Activated T-cell treated with anti-CD3 and anti-CD28 coated beads for 48 hours (primary cell): ENCODE measurements at regions not wholly inside any gene's neighbourhood (a gene's known extent, or its start where the extent isn't known, plus 50 kb on each side); places are given as distances from the start of the nearest gene placed in this dataset.

Experiments used
- DNase-seq: peaks from one replicate; pipeline ENCODE4 v3.0.0-alpha.2; 2020; ENCODE audit warnings: low read depth

DNA sequence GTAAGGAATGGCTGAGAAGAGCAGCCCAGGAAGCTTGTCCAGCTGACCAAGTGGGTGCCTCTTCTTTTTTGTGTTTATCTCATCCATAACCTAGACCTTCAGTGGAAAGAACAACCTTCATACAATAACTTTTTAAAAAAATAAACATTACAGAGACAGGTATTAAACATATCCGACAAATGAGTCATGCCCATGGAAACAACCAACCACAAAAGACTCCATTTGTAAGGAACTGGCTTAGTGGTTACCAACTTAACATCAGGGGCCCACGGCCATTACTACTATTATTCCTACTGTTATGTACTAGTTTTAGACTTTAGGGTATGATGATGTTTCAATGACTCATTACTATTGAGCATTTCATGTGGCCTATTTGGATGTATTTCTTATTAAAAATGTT, 191.7 kb upstream of the SERP2 start:
- DNase-seq: no peak

DNA sequence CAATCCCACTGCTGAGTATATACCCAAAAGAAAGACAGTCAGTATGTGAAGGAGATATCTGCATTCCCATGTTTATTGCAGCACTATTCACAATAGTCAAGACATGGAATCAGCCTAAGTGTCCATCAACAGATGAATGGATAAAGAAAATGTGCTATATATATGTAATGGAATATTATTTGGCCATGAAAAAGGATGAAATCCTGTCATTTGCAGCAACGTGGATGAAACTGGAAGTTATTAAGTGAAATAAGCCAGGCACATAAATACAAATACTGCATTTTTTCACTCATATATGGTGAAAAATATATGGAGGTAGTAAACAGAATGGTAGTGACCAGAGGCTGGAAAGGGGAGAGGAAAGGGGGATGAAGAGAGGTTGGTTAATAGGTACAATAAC, 188.9 kb upstream of the SERP2 start:
- no peak for DNase-seq

DNA sequence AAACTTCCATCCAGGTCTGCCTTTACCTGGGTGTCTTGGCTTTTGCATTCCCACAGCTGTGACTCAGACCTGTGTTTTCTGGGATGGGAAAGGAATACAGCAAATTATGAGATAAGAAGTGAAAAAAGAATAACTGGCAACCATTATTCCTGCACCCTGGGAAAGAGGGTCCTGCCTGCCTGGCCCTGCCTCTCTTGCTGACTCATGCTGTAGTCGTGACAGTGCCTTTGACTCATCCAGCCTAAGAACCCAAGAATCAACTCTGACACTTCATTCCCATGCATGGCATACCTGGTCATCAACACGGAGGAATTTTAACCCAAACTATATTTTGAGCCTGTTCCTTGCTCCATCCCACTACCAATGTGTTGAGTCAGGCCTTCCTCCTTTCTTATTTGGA, 185.4 kb upstream of the SERP2 start:
- DNase-seq: no peak

DNA sequence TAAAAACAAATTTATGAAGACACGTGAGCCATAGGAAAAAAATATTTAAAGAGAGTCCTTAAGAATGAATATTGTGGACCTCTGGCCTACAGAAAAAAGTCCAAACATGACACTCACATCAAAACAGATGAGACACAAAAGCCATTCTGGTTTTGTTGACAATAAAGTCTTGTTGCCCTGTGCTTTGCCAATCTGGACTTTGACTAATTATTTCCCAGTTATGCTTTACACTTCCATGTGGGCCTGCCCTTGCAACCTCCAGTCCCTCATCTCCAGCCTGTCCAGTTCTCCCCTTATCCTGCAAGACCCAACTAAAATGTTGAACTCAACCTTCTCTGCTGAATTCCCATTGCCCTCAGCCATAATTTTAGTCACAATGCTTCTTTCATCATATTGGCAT, 184.5 kb upstream of the SERP2 start:
- DNase-seq: no peak

DNA sequence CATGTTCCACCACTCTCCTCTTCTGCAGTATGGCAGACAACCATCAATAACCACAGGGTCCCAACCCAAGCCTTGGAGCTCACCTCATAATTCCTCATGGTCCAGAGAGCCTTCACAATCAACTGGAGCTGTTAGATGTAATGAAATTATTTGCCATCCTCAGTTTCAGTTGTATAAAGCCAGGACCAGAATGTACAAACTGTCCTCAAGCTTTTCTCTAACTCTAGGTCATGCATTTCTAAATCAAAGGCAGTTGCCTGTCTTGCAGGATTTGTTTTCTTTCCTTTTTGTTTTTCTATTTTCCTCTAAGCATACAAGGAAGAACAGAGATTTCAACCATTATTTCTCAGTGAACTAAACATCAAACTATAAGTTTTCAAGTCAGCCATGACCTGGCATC, 182.5 kb upstream of the SERP2 start:
- DNase-seq: no peak

DNA sequence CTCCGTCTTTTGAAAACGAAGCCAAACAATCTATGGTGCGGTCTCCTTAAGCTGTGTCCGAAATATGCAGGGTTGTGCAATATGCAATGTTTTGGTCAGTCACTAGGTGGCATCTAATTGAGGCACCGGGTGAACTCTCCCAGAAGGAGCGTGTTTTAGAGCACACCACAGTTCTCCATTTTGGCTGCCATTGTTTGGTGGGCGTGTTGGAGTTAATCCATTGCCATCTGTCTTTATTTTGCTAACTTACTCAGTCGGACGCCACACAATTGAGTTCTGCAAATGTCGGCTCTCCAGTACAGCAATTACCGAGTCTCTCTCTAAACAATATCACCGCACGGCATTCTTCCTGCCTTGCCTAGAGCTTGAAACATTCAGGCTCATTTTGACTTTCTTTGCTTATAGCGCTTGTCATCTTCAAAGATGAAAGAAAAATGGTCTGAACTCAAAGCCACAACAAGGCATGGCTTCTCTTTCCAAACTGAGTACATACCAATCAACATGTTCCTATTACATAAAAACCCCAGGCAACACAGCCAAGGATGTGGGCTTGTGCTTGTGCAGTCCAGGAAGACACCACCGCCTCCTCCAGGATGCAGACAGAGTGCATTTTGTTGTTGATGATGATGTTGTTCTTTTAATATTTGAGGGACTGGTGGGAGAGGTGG, 182.0 kb upstream of the SERP2 start:
- DNase-seq: no peak

DNA sequence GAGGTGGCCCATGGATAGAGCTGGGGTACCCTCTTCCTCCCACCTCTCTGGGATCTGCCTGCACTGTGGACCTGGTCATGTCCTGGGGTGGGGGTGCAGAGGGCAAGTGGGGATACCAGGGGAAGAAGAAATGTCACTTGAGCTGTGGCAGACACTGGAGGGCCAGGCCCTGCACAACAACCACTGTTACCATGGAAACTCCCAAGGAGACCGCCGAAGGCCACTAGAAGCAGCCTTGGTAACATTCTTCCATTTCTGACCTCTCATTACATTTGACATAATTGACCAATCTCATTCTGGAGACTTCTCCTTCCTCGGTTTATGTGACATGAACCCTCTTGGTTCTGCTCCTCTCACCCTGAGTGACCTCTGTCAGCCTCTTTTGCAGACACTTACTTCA, 179.9 kb upstream of the SERP2 start:
- no peak for DNase-seq

DNA sequence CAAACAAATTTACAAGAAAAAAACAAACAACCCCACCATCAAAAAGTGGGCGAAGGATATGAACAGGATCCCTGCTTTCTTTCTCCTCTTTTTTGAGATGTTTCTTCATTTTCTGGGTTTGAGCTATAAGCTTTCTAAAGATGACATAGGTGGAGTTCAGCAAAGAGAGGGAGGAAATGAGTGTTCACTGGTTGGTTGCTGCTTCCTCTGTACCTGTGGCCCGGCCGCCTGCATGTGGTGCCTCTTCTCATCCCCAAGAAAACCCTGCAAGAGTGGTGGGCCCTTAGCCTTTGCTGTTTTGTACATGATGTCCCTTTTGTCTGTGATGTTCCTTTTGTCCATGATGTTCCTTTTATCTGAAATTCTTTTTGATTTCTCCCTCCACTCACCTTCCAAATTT, 178.4 kb upstream of the SERP2 start:
- no peak for DNase-seq

DNA sequence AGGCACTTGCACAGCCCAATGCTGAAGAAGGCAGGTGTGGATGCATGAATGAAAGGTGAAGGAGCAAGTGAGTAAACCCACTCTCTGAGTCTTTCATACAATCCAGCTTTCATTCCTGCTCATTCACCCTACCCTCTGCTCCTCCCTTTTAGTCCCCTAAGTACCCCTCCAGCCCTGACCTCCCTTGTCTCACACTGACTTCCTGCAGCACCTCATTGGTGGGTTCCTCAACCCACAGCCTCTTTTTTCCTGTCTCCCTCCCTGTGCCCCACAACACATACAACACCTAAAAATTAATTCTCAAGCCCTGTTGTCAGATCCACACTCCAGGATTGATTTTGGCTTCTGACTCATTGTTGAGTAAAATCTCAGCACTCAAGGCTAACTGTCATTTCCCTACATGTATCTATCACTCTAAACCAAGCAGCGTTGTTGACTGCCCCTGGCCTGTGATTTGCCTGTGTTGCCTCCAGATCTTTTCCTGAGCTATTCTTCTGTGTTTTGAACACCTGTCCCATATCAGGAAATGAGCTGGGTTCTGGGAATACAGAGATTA, 177.3 kb upstream of the SERP2 start:
- no peak for DNase-seq

DNA sequence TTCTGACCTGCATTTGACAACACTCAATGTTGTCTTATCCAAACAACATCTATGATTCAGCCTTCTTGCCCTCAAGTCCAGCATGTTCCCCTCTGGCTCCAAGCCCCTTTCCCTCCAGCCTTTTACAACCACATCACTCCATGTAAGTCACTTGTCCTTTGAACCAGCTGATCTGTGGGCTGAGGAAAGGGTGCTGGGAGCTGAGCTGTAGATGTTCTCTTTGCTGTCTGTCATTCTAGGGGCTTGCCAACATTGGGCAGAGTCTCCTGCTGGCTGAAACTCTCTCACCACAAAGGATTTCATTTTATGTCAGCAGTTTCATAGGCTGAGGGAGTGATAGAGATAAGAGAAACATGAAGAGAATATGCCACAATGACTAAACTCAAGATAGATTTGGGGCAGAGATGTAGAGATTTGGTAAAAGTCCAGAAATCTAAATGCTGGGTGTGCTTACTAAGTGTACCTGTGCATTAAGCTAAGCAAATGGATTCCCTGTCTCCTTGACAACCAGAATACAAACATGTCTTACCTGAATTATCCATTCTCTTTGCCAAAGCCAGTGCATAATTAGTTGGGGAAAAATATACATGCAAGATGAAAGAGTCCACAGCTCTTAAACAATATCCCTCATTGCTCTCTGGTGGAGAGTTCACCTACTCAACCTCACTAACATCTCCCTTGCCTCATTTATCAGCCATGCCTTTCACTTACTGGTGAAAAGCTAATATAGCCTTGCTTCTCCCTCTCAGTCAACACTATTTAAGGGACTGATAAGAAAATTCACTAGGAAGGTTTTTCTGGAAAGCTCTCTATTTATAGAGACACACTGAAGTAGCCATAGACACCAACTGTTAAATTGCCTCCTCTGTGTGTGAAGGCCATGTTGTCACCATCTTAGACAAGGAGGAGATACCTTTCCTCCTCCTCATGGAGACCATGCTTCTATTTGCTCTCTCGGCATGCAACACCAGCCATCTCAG, 175.5 kb upstream of the SERP2 start:
- DNase-seq: no peak

DNA sequence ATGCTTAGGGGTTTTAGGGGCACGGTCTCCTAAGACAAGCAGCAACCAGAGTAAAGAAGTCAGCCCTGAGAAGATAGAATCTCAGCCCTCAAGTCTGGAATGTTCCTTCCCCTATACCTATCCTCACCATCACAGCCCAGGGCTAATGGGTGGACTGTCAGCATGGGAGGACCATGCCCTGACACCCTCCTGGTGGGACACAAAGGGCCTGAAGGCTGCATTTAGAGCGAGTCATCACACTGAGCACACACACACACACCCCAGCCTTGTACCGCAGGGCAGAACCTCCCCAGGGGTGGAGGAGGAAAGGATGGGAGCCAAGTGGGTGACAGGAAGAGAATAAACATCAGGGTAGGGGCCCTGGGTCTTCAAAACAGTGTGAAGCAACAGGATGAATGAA, 174.8 kb upstream of the SERP2 start:
- no peak for DNase-seq

DNA sequence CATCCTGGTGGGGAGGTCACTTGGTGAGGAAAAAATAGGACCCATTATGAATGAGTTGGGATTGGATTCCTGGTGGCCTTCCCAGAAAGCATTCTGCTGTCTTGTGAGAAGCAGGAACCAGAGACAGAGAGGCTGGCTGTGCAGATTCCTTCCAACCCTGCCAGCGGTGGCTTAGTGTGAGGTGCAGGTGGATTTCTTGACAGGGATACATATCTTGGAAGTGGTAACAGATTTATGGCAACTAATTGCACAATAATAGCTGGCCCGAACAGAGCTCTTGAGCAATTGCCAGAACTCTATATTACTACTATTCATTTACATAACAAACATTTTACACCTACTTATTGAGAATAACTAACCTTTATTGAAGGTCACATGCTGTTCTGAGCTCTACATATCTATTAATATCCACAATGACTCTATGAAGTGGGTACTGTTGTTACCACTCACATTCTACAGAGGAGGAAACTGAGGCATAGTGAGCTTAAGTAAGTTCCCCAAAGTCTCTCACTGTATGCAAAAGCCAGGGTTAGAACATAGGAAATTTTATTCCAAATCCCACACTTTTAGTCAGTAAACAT, 173.9 kb upstream of the SERP2 start:
- DNase-seq: no peak

DNA sequence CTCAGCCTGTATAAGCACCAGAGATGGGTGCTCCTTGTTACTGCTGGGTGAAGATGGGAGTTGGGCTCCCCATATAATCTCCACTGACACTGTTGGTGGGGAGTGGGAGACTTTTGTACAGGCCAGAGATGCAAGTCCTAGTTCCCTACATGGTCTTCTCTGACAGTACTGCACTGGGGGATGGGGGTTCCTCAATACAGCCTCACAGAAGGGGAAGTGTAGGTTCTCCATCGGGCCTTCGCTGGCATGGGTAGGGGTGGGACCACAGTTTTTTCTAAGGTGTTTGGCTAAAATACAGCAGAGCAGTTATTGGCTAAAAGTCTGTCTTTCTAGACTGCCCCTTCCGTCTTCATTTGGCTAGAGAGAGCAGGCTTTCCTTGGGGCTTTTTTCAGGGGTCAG, 167.2 kb upstream of the SERP2 start:
- no peak for DNase-seq

DNA sequence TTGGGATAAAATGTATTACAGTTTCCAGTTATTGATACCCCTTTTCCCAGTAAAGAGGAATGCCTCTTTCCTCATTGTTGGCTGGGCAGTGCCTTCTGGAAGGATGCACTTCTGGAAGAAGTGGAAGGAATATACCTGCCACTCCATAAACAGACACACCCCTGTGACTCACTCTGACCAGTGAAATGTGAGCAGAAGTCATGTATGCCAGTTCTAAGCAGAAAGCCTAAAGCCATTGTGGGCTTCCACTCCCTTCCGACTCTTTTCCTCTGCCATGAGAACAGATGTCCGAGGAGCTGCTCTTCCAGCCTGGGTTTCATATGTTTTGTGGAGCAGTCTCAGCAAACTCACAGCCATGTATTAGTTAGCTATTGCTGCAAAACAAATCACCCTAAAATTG, 166.1 kb upstream of the SERP2 start:
- no peak for DNase-seq

DNA sequence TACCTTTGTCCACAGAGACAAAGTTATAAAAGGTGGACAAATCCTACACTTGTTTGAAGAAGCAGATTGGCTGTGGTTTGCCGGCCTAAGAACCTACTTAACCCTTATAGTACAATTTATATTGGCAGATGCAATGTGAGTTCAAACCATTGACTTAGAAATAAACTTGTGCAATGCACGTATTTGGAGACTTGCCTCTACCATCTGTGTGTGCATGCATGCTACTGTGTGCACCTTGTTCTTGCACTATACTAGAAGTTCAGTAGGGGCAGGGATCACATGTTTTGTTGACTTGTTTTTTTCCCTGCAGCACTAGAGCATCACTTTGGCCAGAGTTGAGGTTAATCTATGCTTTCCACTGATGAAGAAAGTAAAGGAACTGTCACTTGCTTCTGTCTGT, 163.1 kb upstream of the SERP2 start:
- DNase-seq: no peak

DNA sequence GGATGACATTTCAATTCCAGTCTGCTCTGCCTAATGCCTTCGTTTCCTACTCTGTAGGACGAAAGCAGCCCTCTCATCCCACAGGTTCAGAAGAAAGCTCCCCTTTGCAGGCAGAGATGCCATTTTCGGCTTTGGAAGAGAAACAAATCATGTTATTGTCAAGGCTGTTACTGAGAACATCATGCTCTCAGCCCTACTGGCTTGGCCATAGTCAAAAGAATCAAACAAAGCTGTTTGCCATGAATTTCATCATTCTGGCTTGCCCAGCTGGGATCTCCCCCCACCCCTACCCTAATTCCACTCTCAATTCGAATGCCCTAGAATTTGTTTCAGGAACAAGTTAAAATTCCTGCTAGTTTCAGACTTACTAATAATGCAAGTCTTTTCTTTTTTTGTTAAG, 162.3 kb upstream of the SERP2 start:
- DNase-seq: no peak

DNA sequence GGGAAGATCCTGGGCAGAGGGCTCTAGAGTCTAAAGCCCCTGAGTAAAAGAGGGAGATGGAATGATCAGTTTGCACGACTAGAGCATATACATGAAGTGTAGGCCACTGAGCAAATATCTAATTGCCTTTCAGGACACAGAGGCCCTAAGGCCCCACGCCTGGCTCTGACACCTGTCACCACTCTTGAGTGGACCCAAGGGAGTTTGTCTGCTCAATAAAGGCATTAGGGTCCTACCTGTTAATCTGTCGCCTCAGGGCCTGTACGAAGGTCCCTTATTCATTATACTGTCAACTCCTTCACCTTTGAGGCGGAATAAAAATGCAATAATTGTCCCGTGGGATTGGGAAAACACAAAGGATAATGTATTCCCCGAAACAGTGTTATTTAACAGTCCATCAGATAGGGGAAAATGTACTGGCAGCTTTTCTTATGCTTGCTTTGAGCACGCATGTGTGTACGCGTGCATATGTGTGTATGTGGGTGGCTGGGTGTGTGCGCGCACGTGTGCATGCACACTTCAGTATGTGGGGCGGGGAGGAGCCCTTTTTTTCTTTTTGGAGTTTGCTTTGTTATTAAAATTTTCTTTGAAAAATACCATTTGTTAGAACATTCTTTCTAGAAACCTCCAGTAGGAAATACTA, 161.8 kb upstream of the SERP2 start:
- DNase-seq: no peak

DNA sequence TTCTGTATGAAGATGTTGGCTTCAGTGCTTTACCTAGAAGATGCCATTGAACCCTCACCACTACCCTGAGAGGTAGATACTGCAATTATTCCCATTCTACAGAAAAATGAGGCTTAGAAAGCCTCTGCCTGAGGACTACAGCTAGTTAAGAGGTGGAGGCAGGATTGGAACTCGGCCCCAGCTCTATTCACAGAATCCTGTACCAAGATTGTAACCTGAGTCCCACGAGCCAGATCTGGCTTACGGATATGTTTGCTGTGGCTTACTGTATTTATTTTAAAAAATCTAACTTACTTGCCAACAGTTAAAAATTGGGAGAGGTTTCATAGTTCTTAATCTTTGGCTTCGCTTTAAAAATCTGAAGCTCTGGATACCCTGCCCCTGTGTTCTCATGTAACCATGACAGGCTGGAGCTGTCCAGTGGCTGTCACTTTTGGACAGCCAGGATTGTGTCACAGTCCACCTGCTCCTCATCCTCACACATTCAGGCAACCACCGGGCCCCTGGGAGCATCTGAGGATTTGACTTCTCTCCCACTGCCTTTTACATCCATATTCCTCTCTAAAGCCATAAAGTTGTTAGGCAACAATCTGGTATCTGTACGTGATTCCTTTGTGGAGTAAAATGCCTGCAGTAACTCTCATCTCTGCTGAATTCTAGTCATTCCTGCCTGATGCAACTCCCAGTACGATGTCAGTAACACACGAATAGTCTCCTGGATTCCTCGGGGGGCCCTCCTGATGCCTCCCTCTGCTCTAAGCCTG, 160.8 kb upstream of the SERP2 start:
- no peak for DNase-seq

DNA sequence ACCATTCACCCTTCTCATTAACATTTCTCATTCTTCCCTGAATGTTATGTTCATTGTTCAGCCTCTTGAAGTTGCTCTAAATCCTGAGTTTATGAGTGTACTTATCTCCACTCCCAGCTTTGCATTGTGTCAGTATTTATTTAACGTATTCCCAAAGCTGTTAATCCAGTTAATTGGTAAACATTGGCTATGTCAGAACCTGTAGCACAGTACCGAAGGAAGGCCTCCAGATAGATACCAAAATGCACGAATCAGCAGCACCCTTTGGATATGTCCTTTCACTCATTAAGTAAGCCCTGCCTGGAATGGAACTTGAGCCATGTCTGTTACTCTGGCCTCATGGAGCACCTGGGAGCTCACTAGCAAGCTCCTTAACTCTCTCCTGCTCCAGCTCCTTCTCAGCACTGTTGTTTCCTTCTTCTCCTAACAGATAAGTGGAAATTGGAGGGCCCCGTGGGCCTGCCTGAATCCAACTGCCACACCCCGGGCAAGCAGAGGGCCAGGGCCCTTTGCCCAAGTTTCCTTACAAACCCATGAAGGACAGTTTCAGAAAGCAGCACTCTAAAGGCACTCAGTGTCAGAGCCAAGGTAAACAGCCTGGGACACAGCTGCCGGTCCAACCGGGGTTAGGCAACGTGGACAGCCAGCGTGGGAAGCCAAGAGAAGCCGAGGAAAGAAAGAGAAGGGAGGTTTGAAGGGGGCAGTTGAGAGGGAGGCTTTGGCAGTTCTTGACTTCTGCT, 155.0 kb upstream of the SERP2 start:
- DNase-seq: no peak

DNA sequence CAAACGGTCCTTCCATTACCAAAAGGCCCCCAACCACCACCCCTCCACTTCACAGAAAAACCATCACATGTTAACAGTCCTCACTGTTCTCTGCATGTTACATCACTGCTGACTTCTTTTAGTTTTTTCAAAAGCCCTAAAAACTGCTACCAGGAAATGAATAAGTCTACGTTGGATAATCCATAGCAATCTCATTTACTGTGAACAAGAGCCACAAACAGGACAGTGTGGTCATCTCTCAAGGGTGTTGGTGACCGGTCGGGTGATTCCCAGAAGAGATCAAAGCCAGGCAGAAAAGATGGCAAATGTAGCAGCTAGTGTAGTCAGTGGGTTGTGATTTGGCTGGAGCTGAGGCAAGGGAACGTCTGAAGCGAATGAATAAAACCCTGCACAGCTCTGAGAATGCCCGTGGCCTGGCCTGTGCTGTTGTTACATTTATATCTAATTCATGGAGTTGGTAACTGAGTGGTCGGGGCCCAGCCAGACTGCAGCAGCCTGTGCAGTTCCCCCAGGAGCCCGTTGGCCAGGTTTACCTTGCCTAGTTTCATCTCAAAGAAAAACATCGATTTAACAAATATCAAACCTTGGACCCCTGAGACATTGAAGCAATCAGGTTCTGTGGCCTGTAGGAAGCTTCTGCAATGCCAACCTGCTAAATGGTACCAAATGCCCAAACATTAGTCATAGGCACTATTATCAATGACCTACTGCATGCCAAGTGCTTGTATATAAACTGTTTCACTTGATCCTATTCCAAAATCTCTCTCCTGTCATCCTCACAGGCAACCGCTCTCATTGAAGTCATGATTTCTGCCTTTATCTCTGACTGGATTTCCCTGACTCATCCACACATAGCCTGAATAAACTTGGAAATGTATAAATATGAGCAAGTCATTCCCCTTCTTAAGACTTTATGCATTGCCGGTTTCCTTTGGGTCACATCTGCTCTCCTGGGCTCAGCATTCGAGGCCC, 153.8 kb upstream of the SERP2 start:
- no peak for DNase-seq
